Prostate gland (tissue), 2 donors: ENCODE measurements at regions not wholly inside any gene's neighbourhood (a gene's known extent, or its start where the extent isn't known, plus 50 kb on each side); places are given as distances from the start of the nearest gene placed in this dataset.

Source experiments
- DNase-seq: peaks from one replicate; pipeline ENCODE4 v3.0.0-alpha.2; 2019; ENCODE audit warnings: low spot score
- H3K27ac ChIP-seq, 2 donors: fragments of 200-600 bp; sonication (generic); 2 replicates each; pipeline ENCODE4 v1.5.1; 2017 to 2019
- H3K27me3 ChIP-seq: fragments of 200-600 bp; sonication (generic); replicated peaks from 2 replicates; pipeline ENCODE4 v1.5.1; 2019; ENCODE audit not compliant: insufficient read depth
- H3K36me3 ChIP-seq, 2 donors: fragments of 200-600 bp; sonication (generic); 1 replicate in 1 of 2; 2 replicates in 1 of 2; pipeline versions ENCODE4 v1.5.1 to v1.8.1; 2017 to 2019
- H3K4me1 ChIP-seq: fragments of 200-600 bp; sonication (generic); replicated peaks from 2 replicates; pipeline ENCODE4 v1.5.1; 2019
- H3K4me3 ChIP-seq, 2 donors: fragments of 200-600 bp; sonication (generic); 2 replicates each; pipeline ENCODE4 v1.5.1; 2017 to 2019
- H3K9me3 ChIP-seq: fragments of 200-600 bp; sonication (generic); 2 replicates; pipeline ENCODE4 v1.5.1; 2017
- CTCF ChIP-seq, 4 experiments: fragments of 200-600 bp in 2 of 4; fragments of 450-650 bp in 2 of 4; sonication (generic) in 2 of 4; IDR thresholded peaks; 1 replicate in 3 of 4; 2 replicates in 1 of 4; pipeline ENCODE4 v1.5.1; 2016 to 2019; ENCODE audit warnings: antibody characterized with exemption in 4 of 4, mild to moderate bottlenecking in 2 of 4, moderate library complexity in 2 of 4
- POLR2A ChIP-seq: fragments of 450-650 bp; IDR thresholded peaks from one replicate; pipeline ENCODE4 v1.6.1; 2016; ENCODE audit warnings: antibody characterized with exemption, mild to moderate bottlenecking
- POLR2AphosphoS5 ChIP-seq: sonication (generic); formaldehyde crosslinking; IDR thresholded peaks from one replicate; pipeline ENCODE4 v1.6.1; 2017; ENCODE audit warnings: antibody characterized with exemption
- WGBS: methylation state at CpG from one replicate; pipeline ENCODE4 v1.1.5; 2018; 5-methylcytosine and 5-hydroxymethylcytosine counted together
- intact Hi-C: fragments of 100-400 bp; cut with DNase I; formaldehyde crosslinking; loops from one replicate; pipeline ENCODE4 v1.14.2; 2022

GRCh38 chr9:75592586-75592985 lies 297.9 kb upstream of the PCSK5 start:
- Histone ChIP-seq H3K27ac (no peak overlapping the region), H3K4me3 (no peak overlapping the region), H3K9me3 (no peaks in the 10 kb centered on the region), H3K36me3 (no peaks in the 10 kb centered on the region), H3K4me1 (no peaks in the 10 kb centered on the region), H3K27me3 (no peaks in the 10 kb centered on the region)
- 91% methylated on average over 1 of the region's 1 CpG for WGBS
- TF ChIP-seq POLR2A (no peak), POLR2AphosphoS5 (no peak), CTCF (IDR thresholded peaks at IDR 0.05) (no peak)
- intact Hi-C loops, result no loop called here
- no peak for DNase-seq

DNA sequence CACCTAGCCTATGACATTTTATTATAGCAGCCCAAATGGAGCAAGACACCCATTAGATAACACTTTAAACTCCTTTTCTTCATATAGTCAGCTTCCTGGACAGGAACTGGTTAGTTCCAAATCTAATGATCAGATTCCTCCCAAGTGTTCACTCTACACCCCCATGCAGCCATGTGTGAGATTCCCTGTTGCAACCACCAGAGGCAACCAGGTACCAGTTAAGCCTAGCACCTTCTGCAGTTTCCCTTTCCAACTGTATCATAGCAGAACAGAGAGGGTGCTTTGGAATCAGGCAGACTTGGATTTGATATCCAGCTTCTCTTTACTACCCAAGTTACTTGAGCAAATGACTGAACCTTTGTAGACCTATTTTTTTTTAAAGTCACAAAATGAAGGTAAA lies 296.6 kb upstream of the PCSK5 start:
- no peak overlapping the region for H3K27ac ChIP-seq
- TF ChIP-seq CTCF (IDR thresholded peaks at IDR 0.05) (no peak), POLR2A (no peak), POLR2AphosphoS5 (no peak)
- H3K4me3 ChIP-seq, result no peak overlapping the region
- DNase-seq, result no peak
- H3K9me3 ChIP-seq, result no peaks in the 10 kb centered on the region
- no peaks in the 10 kb centered on the region for H3K4me1 ChIP-seq
- intact Hi-C loops, result no loop called here
- H3K36me3 ChIP-seq, result no peaks in the 10 kb centered on the region
- H3K27me3 ChIP-seq, result no peaks in the 10 kb centered on the region

DNA sequence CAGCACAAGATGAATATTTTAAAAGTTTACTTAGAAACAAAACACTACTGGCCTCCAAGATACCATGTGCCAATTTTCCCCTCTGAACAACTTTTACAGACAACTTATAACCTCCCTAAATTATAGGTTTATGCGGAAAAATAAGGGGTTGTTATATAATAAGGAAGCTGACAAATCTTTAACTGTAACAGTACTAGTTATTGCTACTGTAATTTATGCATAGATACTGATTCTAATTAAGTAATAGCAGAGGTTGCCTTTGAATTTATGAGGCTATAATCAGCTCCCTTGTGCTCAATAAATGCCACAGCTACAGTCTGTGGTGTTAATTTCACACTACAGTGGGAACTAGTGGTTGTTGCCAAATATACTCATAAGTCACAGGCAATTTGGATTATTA lies 291.3 kb upstream of the PCSK5 start:
- H3K4me1 ChIP-seq, result no peaks in the 10 kb centered on the region
- no peaks in the 10 kb centered on the region for H3K9me3 ChIP-seq
- intact Hi-C loops, result no loop called here
- WGBS, result 51% methylated on average over 1 of the region's 1 CpG
- no peaks in the 10 kb centered on the region for H3K36me3 ChIP-seq
- H3K27ac ChIP-seq, result no peak overlapping the region
- no peak for DNase-seq
- no peak for TF ChIP-seq POLR2AphosphoS5
- H3K27me3 ChIP-seq, result no peaks in the 10 kb centered on the region
- no peak overlapping the region for H3K4me3 ChIP-seq

DNA sequence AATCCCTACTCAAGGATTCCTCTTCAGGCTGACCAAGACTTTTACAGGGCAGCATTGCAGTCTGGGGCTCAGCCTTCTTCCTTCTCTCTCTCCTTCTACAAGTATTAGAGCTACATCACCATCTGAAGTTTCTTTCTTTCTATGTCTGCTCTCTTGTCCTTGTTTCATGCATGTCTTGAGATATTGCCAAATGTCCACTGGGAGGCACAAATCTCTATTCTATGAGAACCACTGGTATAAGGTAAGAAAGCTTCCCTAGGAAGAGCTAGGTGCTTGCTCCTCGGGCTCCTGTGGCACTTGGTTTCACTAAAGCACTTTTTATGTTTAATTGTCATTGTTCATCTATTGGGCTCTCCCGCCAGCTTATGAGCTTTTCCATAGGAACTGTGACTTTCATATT lies 289.2 kb upstream of the PCSK5 start:
- Histone ChIP-seq H3K4me1 (no peaks in the 10 kb centered on the region), H3K36me3 (no peaks in the 10 kb centered on the region), H3K9me3 (no peaks in the 10 kb centered on the region), H3K27ac (no peak overlapping the region), H3K4me3 (no peak overlapping the region), H3K27me3 (no peaks in the 10 kb centered on the region)
- TF ChIP-seq POLR2A (no peak), CTCF (IDR thresholded peaks at IDR 0.05) (no peak), POLR2AphosphoS5 (no peak)
- intact Hi-C loops, result no loop called here
- WGBS, result 73% methylated on average over 2 of the region's 2 CpGs
- no peak for DNase-seq

DNA sequence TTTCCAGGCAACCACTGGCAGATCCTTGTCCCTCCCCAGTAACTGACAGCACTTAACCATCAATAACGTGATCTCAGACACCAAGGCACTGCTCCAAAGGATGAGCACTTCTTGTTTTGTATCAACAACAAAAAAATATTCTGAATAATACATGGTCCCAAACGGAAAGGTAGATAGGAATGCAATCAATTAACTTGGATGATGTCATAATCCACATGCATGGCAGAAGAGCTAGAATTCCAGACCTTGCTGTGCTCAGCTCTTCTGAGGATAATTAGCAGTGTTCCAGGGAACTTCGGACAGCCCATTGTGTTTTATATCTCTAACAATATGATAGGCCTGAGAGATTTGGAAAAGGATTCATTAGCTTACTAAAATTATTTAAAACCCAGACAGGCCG lies 288.4 kb upstream of the PCSK5 start:
- TF ChIP-seq POLR2AphosphoS5 (no peak), POLR2A (no peak), CTCF (IDR thresholded peaks at IDR 0.05) (no peak)
- Histone ChIP-seq H3K27me3 (no peaks in the 10 kb centered on the region), H3K9me3 (no peaks in the 10 kb centered on the region), H3K36me3 (no peaks in the 10 kb centered on the region), H3K4me3 (no peak overlapping the region), H3K27ac (no peak overlapping the region), H3K4me1 (no peaks in the 10 kb centered on the region)
- intact Hi-C loops, result no loop called here
- DNase-seq, result no peak
- 84% methylated on average over 4 of the region's 4 CpGs for WGBS
